Heart right ventricle (tissue), 16 donors: ENCODE measurements at regions not wholly inside any gene's neighbourhood (a gene's known extent, or its start where the extent isn't known, plus 50 kb on each side); places are given as distances from the start of the nearest gene placed in this dataset.

Experiments
- ATAC-seq, 8 donors: fragments of 200-7000 bp; cut with Tn5 transposase; one replicate each; pipeline ENCODE4 v1.9.1; 2020; ENCODE audit warnings: mild to moderate bottlenecking in 8 of 8, moderate library complexity in 8 of 8, moderate number of reproducible peaks in 1 of 8
- DNase-seq, 2 donors: peaks; one replicate each; pipeline ENCODE4 v3.0.0-alpha.2; 2020
- H3K27ac ChIP-seq, 10 donors: fragments of 200-600 bp; sonication (generic) in 2 of 10; one replicate each; pipeline versions ENCODE4 v1.5.0 to v1.8.0; 2020 to 2022; ENCODE audit warnings: mild to moderate bottlenecking in 3 of 10
- H3K27me3 ChIP-seq, 7 donors: fragments of 200-600 bp; one replicate each; pipeline ENCODE4 v1.8.0; 2021 to 2022; ENCODE audit warnings: mild to moderate bottlenecking in 2 of 7
- H3K36me3 ChIP-seq, 9 donors: fragments of 200-600 bp; sonication (generic) in 1 of 9; one replicate each; pipeline versions ENCODE4 v1.5.0 to v1.8.0; 2020 to 2022; ENCODE audit warnings: mild to moderate bottlenecking in 2 of 9
- H3K4me1 ChIP-seq, 9 donors: fragments of 200-600 bp; sonication (generic) in 1 of 9; one replicate each; pipeline versions ENCODE4 v1.5.0 to v1.8.0; 2020 to 2022; ENCODE audit warnings: mild to moderate bottlenecking in 4 of 9
- H3K4me3 ChIP-seq, 10 donors: fragments of 200-600 bp; sonication (generic) in 2 of 10; one replicate each; pipeline versions ENCODE4 v1.5.0 to v1.8.0; 2020 to 2022; ENCODE audit warnings: mild to moderate bottlenecking in 7 of 10, moderate library complexity in 2 of 10
- H3K9me3 ChIP-seq, 11 donors: fragments of 200-600 bp in 10 of 11; sonication (generic) in 2 of 11; one replicate each; pipeline versions ENCODE4 v1.5.0 to v1.8.0; 2013 to 2022; ENCODE audit warnings: mild to moderate bottlenecking in 2 of 11, control low read depth in 1 of 11, moderate library complexity in 1 of 11
- WGBS, 2 donors: extraction: QIAGEN DNeasy Blood & Tissue Kit; methylation state at CpG; one replicate each; pipeline ENCODE4 v1.1.7; 2013; ENCODE audit warnings: inconsistent platforms in 1 of 2; 5-methylcytosine and 5-hydroxymethylcytosine counted together
- intact Hi-C, 10 donors: fragments of 100-400 bp; cut with DNase I; formaldehyde crosslinking; loops; one replicate each; pipeline versions ENCODE4 v1.11.1 to v1.14.2; 2022
- TF ChIP-seq, protein P1 (sequence below), 9 donors: fragments of 200-600 bp; sonication (generic) in 2 of 9; IDR thresholded peaks; one replicate each; pipeline versions ENCODE4 v1.5.0 to v1.8.0; 2021 to 2022; ENCODE audit warnings: antibody characterized with exemption in 9 of 9, mild to moderate bottlenecking in 5 of 9, moderate library complexity in 1 of 9
- donor health status: Arrhythmogenic right ventricular cardiomyopathy.
- donor health status: ischemic (EF 13 %, LVEDD 7.1; RV severe dilation, severe dysfunction).
- donor health status: healthy with polysubstance abuse.
- donor health status: DM: no; HTN: yes; CAD: no.
- donor health status: DM: no; HTN: no; CAD: no.
- donor health status: ischemic (EF 25% LVEDD 6.9; RV normal size, moderate dysfunction).
- donor health status: ischemic (EF 25% LVEDD 5.7; RV mildly dilated, moderate dysfunction).
- donor health status: healthy.
- donor health status: DM: yes; HTN: yes; CAD: no.
- donor health status: Ischemic cardiomyopathy.
- donor health status: ischemic (EF 35%, LVEDD 5.7; RV mildly dilated, moderate dysfunction).
- donor health status: nonischemic (EF 11% LVEDD 7.7; RV severe dilation, severe dysfunction).
- donor health status: DM: yes; HTN: yes; CAD: no.
- donor health status: PGD.
- donor health status: ischemic (EF 29% LVEDD 5.4; RV normal size, mild dysfunction).
- donor health status: nonischemic (EF 23%, LVEDD 6.1; RV moderate dilation, normal function).

DNA sequence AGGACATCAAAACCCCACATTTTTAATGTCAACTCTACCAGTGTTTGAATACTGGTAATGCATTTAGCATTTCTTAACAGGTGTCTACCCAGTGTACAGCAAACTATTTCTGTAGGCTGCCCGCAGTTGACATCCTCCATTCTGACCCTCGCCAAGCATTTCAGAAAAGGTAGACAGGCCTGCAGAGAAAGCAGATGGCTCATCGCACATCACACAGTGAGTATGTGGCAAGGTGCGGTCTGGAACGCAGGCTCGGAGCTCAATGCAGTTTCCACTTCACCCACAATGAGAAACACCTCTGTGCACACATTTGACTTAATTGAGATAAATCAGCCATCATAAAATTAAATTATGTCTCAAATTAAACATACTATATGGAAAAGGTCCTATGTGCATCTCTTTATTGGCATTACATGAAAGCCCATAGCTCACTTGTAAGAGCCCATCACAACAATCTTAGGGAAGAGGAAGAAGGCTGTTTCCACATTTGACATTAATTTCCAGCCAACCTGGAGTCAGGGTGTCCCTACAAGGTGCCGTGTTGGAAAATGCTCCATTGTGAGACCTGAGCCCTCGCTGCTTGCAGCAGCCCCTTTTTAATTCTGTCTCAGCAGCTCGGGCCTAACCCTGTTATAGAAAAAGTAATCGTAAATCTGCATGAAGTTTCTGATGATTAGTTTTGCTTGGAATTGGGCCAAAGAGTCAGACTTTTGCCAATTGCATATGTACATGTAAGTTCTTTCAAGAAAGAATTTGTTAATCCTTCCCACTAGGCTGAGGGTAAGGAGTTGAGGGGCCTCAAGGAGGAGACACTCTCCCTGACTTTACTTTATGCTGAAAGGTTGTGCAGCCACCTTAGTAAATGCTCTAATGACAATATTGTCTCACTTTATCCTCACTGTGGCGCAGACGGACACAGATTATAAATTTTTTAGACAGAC is 378.7 kb upstream of the DYNLRB2 start:
- Histone ChIP-seq H3K4me3 (no peak overlapping the region), H3K27me3 (no peaks in the 10 kb centered on the region), H3K4me1 (no peaks in the 10 kb centered on the region), H3K27ac (no peak overlapping the region), H3K36me3 (no peaks in the 10 kb centered on the region), H3K9me3 (peaks cover 0 to 7% (median 0%) of the 10 kb centered on the region in 11 donors)
- WGBS, 2 donors, result 80 to 83% methylated on average over 12 of the region's 12 CpGs
- DNase-seq (no peak), ATAC-seq (no peak)
- intact Hi-C loops, result no loop called here
- TF ChIP-seq, protein P1, sequence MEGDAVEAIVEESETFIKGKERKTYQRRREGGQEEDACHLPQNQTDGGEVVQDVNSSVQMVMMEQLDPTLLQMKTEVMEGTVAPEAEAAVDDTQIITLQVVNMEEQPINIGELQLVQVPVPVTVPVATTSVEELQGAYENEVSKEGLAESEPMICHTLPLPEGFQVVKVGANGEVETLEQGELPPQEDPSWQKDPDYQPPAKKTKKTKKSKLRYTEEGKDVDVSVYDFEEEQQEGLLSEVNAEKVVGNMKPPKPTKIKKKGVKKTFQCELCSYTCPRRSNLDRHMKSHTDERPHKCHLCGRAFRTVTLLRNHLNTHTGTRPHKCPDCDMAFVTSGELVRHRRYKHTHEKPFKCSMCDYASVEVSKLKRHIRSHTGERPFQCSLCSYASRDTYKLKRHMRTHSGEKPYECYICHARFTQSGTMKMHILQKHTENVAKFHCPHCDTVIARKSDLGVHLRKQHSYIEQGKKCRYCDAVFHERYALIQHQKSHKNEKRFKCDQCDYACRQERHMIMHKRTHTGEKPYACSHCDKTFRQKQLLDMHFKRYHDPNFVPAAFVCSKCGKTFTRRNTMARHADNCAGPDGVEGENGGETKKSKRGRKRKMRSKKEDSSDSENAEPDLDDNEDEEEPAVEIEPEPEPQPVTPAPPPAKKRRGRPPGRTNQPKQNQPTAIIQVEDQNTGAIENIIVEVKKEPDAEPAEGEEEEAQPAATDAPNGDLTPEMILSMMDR (IDR thresholded peaks at IDR 0.05), result no peak

DNA sequence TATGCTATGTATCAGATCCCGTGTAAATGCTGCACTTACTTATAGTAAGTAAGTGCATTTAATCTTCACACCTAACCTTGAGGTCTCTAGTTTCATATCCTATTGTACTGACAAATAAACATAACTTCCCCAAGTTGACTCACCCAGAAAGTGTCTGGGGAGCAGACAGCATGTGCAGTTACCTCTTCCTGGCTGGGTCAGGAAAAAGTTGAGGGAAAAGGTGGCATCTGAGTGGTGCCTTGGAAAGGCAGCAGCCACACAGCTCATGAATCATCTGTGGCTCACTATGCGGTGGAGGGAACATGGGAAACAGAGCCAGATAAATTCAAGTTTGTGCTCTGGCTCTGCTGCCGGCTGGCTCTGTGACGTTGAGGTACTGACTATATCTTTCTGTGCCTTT is 382.0 kb upstream of the DYNLRB2 start:
- H3K27ac ChIP-seq, result no peak overlapping the region
- no peak for DNase-seq
- no peaks in the 10 kb centered on the region for H3K9me3 ChIP-seq
- no peaks in the 10 kb centered on the region for H3K4me1 ChIP-seq
- no peaks in the 10 kb centered on the region for H3K36me3 ChIP-seq
- TF ChIP-seq, protein P1 (IDR thresholded peaks at IDR 0.05), result no peak
- H3K4me3 ChIP-seq, result no peak overlapping the region
- 71 to 93% methylated on average over 4 of the region's 4 CpGs for WGBS, 2 donors
- intact Hi-C loops, result no loop called here
- H3K27me3 ChIP-seq, result no peaks in the 10 kb centered on the region
- no peak for ATAC-seq

DNA sequence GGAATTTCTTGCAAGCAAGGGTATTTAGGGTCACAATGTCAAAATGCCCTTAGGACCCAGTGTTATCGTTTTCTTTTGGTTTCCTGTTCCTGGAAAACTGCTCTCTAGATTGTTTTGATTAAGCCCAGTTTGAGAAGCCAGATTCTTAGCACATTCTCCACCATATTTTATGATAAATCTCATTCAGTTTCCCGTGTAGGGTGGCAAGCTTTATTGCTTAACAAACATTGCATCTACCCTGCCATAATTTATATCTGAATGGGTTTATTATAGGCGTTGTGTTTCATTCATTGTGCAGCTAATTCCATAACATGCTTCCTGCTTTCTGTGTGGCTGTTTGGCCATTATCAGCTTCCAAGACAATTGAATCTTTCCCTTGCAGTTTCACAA is 389.1 kb upstream of the DYNLRB2 start:
- no peak overlapping the region for H3K27ac ChIP-seq

DNA sequence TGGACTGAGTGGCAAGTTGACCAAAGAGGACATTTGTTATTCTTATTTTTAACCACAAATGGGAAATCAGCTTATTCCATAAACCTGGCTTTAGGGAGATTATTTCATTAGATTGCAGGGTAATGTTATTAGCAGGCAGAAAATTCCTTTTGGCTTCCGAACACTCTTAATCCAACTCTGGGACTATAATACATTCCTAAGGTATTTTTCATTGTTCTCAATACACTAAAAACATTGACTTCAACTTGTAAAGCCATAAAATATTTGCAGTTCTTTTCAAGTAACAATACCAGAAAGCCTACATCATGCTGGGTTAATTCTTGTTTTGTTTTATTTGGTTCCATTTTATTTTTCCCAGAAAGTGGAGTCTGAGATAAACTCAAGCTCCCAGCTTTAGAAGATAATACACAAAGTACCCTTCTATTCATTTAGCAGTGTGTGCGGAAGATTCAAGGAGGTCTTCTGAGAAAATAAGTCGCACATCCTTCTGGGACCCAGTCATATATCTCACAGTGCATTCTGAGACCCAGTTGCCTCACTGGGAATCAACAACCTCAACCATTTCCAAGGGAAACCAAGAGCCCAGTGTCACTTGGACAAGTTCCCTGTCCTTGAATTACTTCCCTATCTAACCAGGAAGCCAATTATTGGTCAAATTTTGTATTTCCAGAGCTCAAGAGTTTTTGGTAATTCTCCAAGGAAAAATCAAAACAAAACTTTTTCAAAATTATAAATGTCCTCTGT is 389.6 kb upstream of the DYNLRB2 start:
- peaks cover 0 to 19% (median 0%) of the 10 kb centered on the region in 9 donors for H3K4me1 ChIP-seq
- no peaks in the 10 kb centered on the region for H3K27me3 ChIP-seq
- H3K9me3 ChIP-seq, result no peaks in the 10 kb centered on the region
- intact Hi-C loops, result no loop called here
- TF ChIP-seq, protein P1 (IDR thresholded peaks at IDR 0.05), result no peak
- DNase-seq (no peak), ATAC-seq (peak in 2 of 8 donors; percentile 39 to 65)
- WGBS, 2 donors, result 61 to 71% methylated on average over 3 of the region's 3 CpGs
- H3K27ac ChIP-seq, result no peak overlapping the region
- no peaks in the 10 kb centered on the region for H3K36me3 ChIP-seq
- H3K4me3 ChIP-seq, result no peak overlapping the region

More for the DNA sequence above, 389.1 kb upstream of the DYNLRB2 start:
- intact Hi-C loops, result no loop called here
- peak in 1 of 8 donors; percentile 29 for ATAC-seq
- Histone ChIP-seq H3K36me3 (no peaks in the 10 kb centered on the region), H3K4me3 (no peak overlapping the region), H3K27me3 (no peaks in the 10 kb centered on the region), H3K9me3 (no peaks in the 10 kb centered on the region), H3K4me1 (peaks cover 0 to 19% (median 0%) of the 10 kb centered on the region in 9 donors)
- TF ChIP-seq, protein P1 (IDR thresholded peaks at IDR 0.05), result no peak
- WGBS, 2 donors, result 31 to 45% methylated on average over 3 of the region's 3 CpGs
- DNase-seq, result no peak
